Sigmoid colon (tissue), 6 donors: ENCODE measurements at regions not wholly inside any gene's neighbourhood (a gene's known extent, or its start where the extent isn't known, plus 50 kb on each side); places are given as distances from the start of the nearest gene placed in this dataset.

Source experiments
- DNase-seq: peaks from one replicate; pipeline ENCODE4 v3.0.0-alpha.2; 2019
- H3K27ac ChIP-seq, 4 donors: fragments of 200-600 bp; sonication (generic); one replicate each; pipeline ENCODE4 v1.5.1; 2016 to 2019; ENCODE audit warnings: mild to moderate bottlenecking in 1 of 4
- H3K27me3 ChIP-seq, 3 donors: fragments of 200-600 bp; sonication (generic); one replicate each; pipeline ENCODE4 v1.5.1; 2019; ENCODE audit warnings: mild to moderate bottlenecking in 1 of 3
- H3K36me3 ChIP-seq, 4 donors: fragments of 200-600 bp; sonication (generic); one replicate each; pipeline ENCODE4 v1.5.1; 2016 to 2019
- H3K4me1 ChIP-seq, 4 donors: fragments of 200-600 bp; sonication (generic); one replicate each; pipeline ENCODE4 v1.5.1; 2017 to 2019
- H3K4me3 ChIP-seq, 4 donors: fragments of 200-600 bp; sonication (generic); one replicate each; pipeline ENCODE4 v1.5.1; 2017 to 2019; ENCODE audit warnings: mild to moderate bottlenecking in 2 of 4, moderate library complexity in 1 of 4
- H3K9me3 ChIP-seq, 4 donors: fragments of 200-600 bp in 3 of 4; sonication (generic) in 3 of 4; one replicate each; pipeline versions ENCODE4 v1.5.1 to v1.6.1; 2013 to 2019
- CTCF ChIP-seq, 4 experiments: fragments of 450-650 bp in 3 of 4; fragments of 200-600 bp in 1 of 4; IDR thresholded peaks; one replicate each; pipeline ENCODE4 v1.5.1; 2016 to 2019; ENCODE audit warnings: antibody characterized with exemption in 4 of 4, mild to moderate bottlenecking in 3 of 4, moderate library complexity in 2 of 4
- EP300 ChIP-seq, 4 donors: sonication (generic); formaldehyde crosslinking; IDR thresholded peaks; one replicate each; pipeline ENCODE4 v1.6.1; 2017; ENCODE audit warnings: antibody characterized with exemption in 4 of 4
- POLR2A ChIP-seq, 2 donors: fragments of 450-650 bp; IDR thresholded peaks; one replicate each; pipeline ENCODE4 v1.6.1; 2016; ENCODE audit warnings: antibody characterized with exemption in 2 of 2, mild to moderate bottlenecking in 2 of 2, moderate library complexity in 2 of 2
- POLR2AphosphoS5 ChIP-seq, 4 donors: sonication (generic); formaldehyde crosslinking; IDR thresholded peaks; one replicate each; pipeline ENCODE4 v1.6.1; 2017; ENCODE audit warnings: antibody characterized with exemption in 4 of 4
- WGBS, 2 donors: extraction: QIAGEN DNeasy Blood & Tissue Kit; methylation state at CpG; one replicate each; pipeline ENCODE4 v1.1.7; 2013; 5-methylcytosine and 5-hydroxymethylcytosine counted together
- intact Hi-C: fragments of 100-400 bp; cut with DNase I; formaldehyde crosslinking; loops from one replicate; pipeline ENCODE4 v1.15.1; 2023
- donor health status: healthy with polysubstance abuse.
- donor health status: healthy.

- TF ChIP-seq POLR2A (IDR thresholded peaks at IDR 0.05) (no peak), EP300 (IDR thresholded peaks at IDR 0.05) (no peak), CTCF (IDR thresholded peaks at IDR 0.05) (no peak), POLR2AphosphoS5 (IDR thresholded peaks at IDR 0.05) (no peak)
- intact Hi-C loops: no loop called here
- no peak for DNase-seq
Measured at GRCh38 chr7:22884911-22885788, 62.5 kb upstream of the TOMM7 start.

GRCh38 chr7:22882106-22882505 lies 59.5 kb upstream of the TOMM7 start:
- TF ChIP-seq EP300 (IDR thresholded peaks at IDR 0.05) (no peak), POLR2A (IDR thresholded peaks at IDR 0.05) (no peak), POLR2AphosphoS5 (IDR thresholded peaks at IDR 0.05) (no peak), CTCF (IDR thresholded peaks at IDR 0.05) (no peak)
- H3K4me1 ChIP-seq: no peaks in the 10 kb centered on the region
- WGBS, 2 donors: 69 to 83% methylated on average over 3 of the region's 3 CpGs

More at GRCh38 chr7:22884911-22885788, 62.5 kb upstream of the TOMM7 start:
- WGBS, 2 donors: 54 to 72% methylated on average over 5 of the region's 5 CpGs
- Histone ChIP-seq H3K9me3 (no peaks in the 10 kb centered on the region), H3K4me1 (no peaks in the 10 kb centered on the region), H3K4me3 (no peak overlapping the region), H3K27ac (no peak overlapping the region), H3K36me3 (no peaks in the 10 kb centered on the region), H3K27me3 (no peaks in the 10 kb centered on the region)

DNA sequence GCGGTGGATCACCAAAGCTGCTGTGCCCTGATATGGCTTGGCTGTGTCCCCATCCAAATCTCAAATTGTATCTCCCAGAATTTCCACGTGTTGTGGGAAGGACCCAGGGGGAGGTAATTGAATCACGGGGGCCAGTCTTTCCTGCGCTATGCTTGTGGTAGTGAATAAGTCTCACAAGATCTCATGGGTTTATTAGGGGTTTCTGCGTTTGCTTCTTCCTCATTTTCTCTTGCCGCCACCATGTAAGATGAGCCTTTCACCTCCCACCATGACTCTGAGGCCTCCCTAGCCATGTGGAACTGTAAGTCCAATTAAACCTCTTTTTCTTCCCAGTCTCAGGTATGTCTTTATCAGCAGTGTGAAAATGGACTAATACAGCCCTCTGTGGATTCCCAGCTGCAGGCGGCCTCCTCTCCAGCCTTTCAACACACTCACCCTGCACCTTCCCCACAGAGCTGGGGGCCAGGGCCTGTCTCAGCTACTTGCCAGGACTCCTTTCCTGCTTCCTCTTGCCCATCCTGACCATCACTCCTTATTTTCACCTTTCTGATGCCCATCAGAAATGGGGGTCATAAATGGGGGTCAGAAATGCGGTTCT lies 57.2 kb upstream of the TOMM7 start:
- 64 to 69% methylated on average over 8 of the region's 8 CpGs for WGBS, 2 donors
- intact Hi-C loops: no loop called here
- TF ChIP-seq POLR2A (IDR thresholded peaks at IDR 0.05) (no peak), POLR2AphosphoS5 (IDR thresholded peaks at IDR 0.05) (no peak), EP300 (IDR thresholded peaks at IDR 0.05) (no peak), CTCF (IDR thresholded peaks at IDR 0.05) (no peak)

More at GRCh38 chr7:22882106-22882505, 59.5 kb upstream of the TOMM7 start:
- DNase-seq: no peak
- H3K27ac ChIP-seq: no peak overlapping the region
- H3K27me3 ChIP-seq: no peaks in the 10 kb centered on the region
- H3K9me3 ChIP-seq: no peaks in the 10 kb centered on the region
- intact Hi-C loops: no loop called here
- H3K4me3 ChIP-seq: no peak overlapping the region
- no peaks in the 10 kb centered on the region for H3K36me3 ChIP-seq

GRCh38 chr7:22879280-22879679 lies 56.6 kb upstream of the TOMM7 start:
- Histone ChIP-seq H3K9me3 (no peaks in the 10 kb centered on the region), H3K4me3 (no peak overlapping the region), H3K36me3 (no peaks in the 10 kb centered on the region), H3K4me1 (no peaks in the 10 kb centered on the region), H3K27me3 (no peaks in the 10 kb centered on the region), H3K27ac (no peak overlapping the region)
- DNase-seq: no peak
- intact Hi-C loops: no loop called here
- TF ChIP-seq POLR2A (IDR thresholded peaks at IDR 0.05) (no peak), POLR2AphosphoS5 (IDR thresholded peaks at IDR 0.05) (no peak), CTCF (IDR thresholded peaks at IDR 0.05) (no peak), EP300 (IDR thresholded peaks at IDR 0.05) (no peak)
- WGBS, 2 donors: 84% methylated on average over 4 of the region's 4 CpGs

More for the DNA sequence above, 57.2 kb upstream of the TOMM7 start:
- no peaks in the 10 kb centered on the region for H3K36me3 ChIP-seq
- no peak overlapping the region for H3K27ac ChIP-seq
- no peaks in the 10 kb centered on the region for H3K27me3 ChIP-seq
- DNase-seq: no peak
- H3K9me3 ChIP-seq: no peaks in the 10 kb centered on the region
- no peaks in the 10 kb centered on the region for H3K4me1 ChIP-seq
- H3K4me3 ChIP-seq: no peak overlapping the region
